ENCODE measurements at regions not wholly inside any gene's neighbourhood (a gene's known extent, or its start where the extent isn't known, plus 50 kb on each side); places are given as distances from the start of the nearest gene placed in this dataset.

- TF ChIP-seq CTCF (optimal IDR thresholded peaks at IDR 0.05 in 1 of 3, IDR thresholded peaks at IDR 0.05 in 1 of 3, conservative IDR thresholded peaks at IDR 0.05 in 1 of 3; ENCODE audit: extremely low read depth in 1 of 3, insufficient read depth in 2 of 3, low read length in 3 of 3) (no peak), EZH2 (IDR thresholded peaks at IDR 0.05; ENCODE audit: low read length) (no peak)
Measured at GRCh38 chr7:142537760-142538159, 211.5 kb upstream of the PRSS1 start.
